ENCODE measurements at regions not wholly inside any gene's neighbourhood (a gene's known extent, or its start where the extent isn't known, plus 50 kb on each side); places are given as distances from the start of the nearest gene placed in this dataset.

GRCh38 chr2:139854769-139855483 is 1074.7 kb upstream of the NXPH2 start:
- POLR2A ChIA-PET = no interaction called here
- no peaks in the 10 kb centered on the region for H3K27me3 ChIP-seq (ENCODE audit: control insufficient read depth, insufficient read depth, low read length)
- H3K4me3 ChIP-seq (ENCODE audit: low read depth, low read length) = no peak overlapping the region
- DNase-seq (ENCODE audit: low read depth) = no peak
- TF ChIP-seq, protein P1, sequence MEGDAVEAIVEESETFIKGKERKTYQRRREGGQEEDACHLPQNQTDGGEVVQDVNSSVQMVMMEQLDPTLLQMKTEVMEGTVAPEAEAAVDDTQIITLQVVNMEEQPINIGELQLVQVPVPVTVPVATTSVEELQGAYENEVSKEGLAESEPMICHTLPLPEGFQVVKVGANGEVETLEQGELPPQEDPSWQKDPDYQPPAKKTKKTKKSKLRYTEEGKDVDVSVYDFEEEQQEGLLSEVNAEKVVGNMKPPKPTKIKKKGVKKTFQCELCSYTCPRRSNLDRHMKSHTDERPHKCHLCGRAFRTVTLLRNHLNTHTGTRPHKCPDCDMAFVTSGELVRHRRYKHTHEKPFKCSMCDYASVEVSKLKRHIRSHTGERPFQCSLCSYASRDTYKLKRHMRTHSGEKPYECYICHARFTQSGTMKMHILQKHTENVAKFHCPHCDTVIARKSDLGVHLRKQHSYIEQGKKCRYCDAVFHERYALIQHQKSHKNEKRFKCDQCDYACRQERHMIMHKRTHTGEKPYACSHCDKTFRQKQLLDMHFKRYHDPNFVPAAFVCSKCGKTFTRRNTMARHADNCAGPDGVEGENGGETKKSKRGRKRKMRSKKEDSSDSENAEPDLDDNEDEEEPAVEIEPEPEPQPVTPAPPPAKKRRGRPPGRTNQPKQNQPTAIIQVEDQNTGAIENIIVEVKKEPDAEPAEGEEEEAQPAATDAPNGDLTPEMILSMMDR (IDR thresholded peaks at IDR 0.05; ENCODE audit: insufficient read depth, low read depth, low read length) = no peak
- no peaks in the 10 kb centered on the region for H3K36me3 ChIP-seq (ENCODE audit: control insufficient read depth, insufficient read depth, low read length)
- CTCF ChIA-PET = no interaction called here

GRCh38 chr2:139850254-139850890 is 1070.2 kb upstream of the NXPH2 start:
- Histone ChIP-seq H3K36me3 (ENCODE audit: control insufficient read depth, insufficient read depth, low read length) (no peaks in the 10 kb centered on the region), H3K4me3 (ENCODE audit: low read depth, low read length) (no peak overlapping the region), H3K27me3 (ENCODE audit: control insufficient read depth, insufficient read depth, low read length) (no peaks in the 10 kb centered on the region)
- DNase-seq (ENCODE audit: low read depth) = no peak
- TF ChIP-seq, protein P1 (IDR thresholded peaks at IDR 0.05; ENCODE audit: insufficient read depth, low read depth, low read length) = no peak
- ChIA-PET CTCF (no interaction called here), POLR2A (no interaction called here)

DNA sequence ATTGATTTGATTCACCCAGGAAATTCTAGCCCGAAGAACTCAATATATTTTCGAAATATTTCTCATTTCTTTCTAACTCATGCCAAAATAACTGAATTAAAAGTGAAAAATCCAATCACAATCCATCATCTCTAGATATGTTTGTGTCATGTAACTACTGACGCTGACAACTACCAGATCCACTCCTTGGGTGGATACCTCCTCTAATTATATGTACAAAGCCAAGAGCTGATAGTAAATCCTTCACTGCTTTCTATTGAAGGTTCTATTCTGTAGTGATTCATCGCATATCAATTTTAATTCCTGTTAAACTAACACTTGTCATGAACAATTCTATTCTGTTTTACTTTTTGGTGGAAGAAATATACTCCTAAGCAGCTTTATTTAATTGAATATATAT is 1056.6 kb upstream of the NXPH2 start:
- Histone ChIP-seq H3K27me3 (ENCODE audit: control insufficient read depth, insufficient read depth, low read length) (no peaks in the 10 kb centered on the region), H3K4me3 (ENCODE audit: low read depth, low read length) (no peak overlapping the region), H3K36me3 (ENCODE audit: control insufficient read depth, insufficient read depth, low read length) (no peaks in the 10 kb centered on the region)
- TF ChIP-seq, protein P1 (IDR thresholded peaks at IDR 0.05; ENCODE audit: insufficient read depth, low read depth, low read length) = no peak
- ChIA-PET POLR2A (no interaction called here), CTCF (no interaction called here)
- DNase-seq (ENCODE audit: low read depth) = no peak

GRCh38 chr2:139835101-139835500 is 1054.9 kb upstream of the NXPH2 start:
- TF ChIP-seq, protein P1 (IDR thresholded peaks at IDR 0.05; ENCODE audit: insufficient read depth, low read depth, low read length) = no peak
- POLR2A ChIA-PET = no interaction called here
- H3K4me3 ChIP-seq (ENCODE audit: low read depth, low read length) = no peak overlapping the region

GRCh38 chr2:139828011-139828410 is 1047.8 kb upstream of the NXPH2 start:
- Histone ChIP-seq H3K27me3 (ENCODE audit: control insufficient read depth, insufficient read depth, low read length) (no peaks in the 10 kb centered on the region), H3K4me3 (ENCODE audit: low read depth, low read length) (no peak overlapping the region), H3K36me3 (ENCODE audit: control insufficient read depth, insufficient read depth, low read length) (no peaks in the 10 kb centered on the region)
- DNase-seq (ENCODE audit: low read depth) = no peak
- ChIA-PET CTCF (no interaction called here), POLR2A (no interaction called here)
- TF ChIP-seq, protein P1 (IDR thresholded peaks at IDR 0.05; ENCODE audit: insufficient read depth, low read depth, low read length) = no peak

More at GRCh38 chr2:139835101-139835500, 1054.9 kb upstream of the NXPH2 start:
- no peaks in the 10 kb centered on the region for H3K36me3 ChIP-seq (ENCODE audit: control insufficient read depth, insufficient read depth, low read length)
- no peaks in the 10 kb centered on the region for H3K27me3 ChIP-seq (ENCODE audit: control insufficient read depth, insufficient read depth, low read length)
- no peak for DNase-seq (ENCODE audit: low read depth)
- CTCF ChIA-PET = no interaction called here

Data from BJ (cell line).